Testis (tissue), 2 donors: ENCODE measurements at regions not wholly inside any gene's neighbourhood (a gene's known extent, or its start where the extent isn't known, plus 50 kb on each side); places are given as distances from the start of the nearest gene placed in this dataset.

Experiments used
- DNase-seq: peaks from one replicate; pipeline ENCODE4 v3.0.0-alpha.2; 2019
- H3K27ac ChIP-seq, 2 donors: fragments of 200-600 bp; sonication (generic); one replicate each; pipeline ENCODE4 v1.5.1; 2019
- H3K27me3 ChIP-seq: fragments of 200-600 bp; sonication (generic); one replicate; pipeline ENCODE4 v1.5.1; 2019
- H3K36me3 ChIP-seq: fragments of 200-600 bp; sonication (generic); one replicate; pipeline ENCODE4 v1.5.1; 2017; ENCODE audit warnings: low read depth; ENCODE audit errors: missing control alignments
- H3K4me1 ChIP-seq: fragments of 200-600 bp; sonication (generic); one replicate; pipeline ENCODE4 v1.5.1; 2019
- H3K4me3 ChIP-seq, 2 donors: fragments of 200-600 bp; sonication (generic); one replicate each; pipeline ENCODE4 v1.5.1; 2017 to 2019
- H3K9me3 ChIP-seq: fragments of 200-600 bp; sonication (generic); one replicate; pipeline ENCODE4 v1.5.1; 2017
- CTCF ChIP-seq, 3 experiments: fragments of 450-650 bp in 2 of 3; fragments of 200-600 bp in 1 of 3; sonication (generic) in 1 of 3; IDR thresholded peaks; one replicate each; pipeline ENCODE4 v1.5.1; 2016 to 2019; ENCODE audit warnings: antibody characterized with exemption in 3 of 3, mild to moderate bottlenecking in 2 of 3, moderate library complexity in 1 of 3
- POLR2A ChIP-seq: fragments of 450-650 bp; IDR thresholded peaks from one replicate; pipeline ENCODE4 v1.6.1; 2017; ENCODE audit warnings: antibody characterized with exemption, mild to moderate bottlenecking, moderate library complexity
- WGBS, 2 donors: methylation state at CpG; one replicate each; pipeline ENCODE4 v1.1.5; 2018; 5-methylcytosine and 5-hydroxymethylcytosine counted together
- intact Hi-C: fragments of 100-400 bp; cut with DNase I; formaldehyde crosslinking; loops from one replicate; pipeline ENCODE4 v1.15.1; 2023; ENCODE audit warnings: low total_unique reads

- Histone ChIP-seq H3K36me3 (no peaks in the 10 kb centered on the region), H3K4me1 (no peaks in the 10 kb centered on the region), H3K4me3 (no peak overlapping the region), H3K27me3 (no peaks in the 10 kb centered on the region), H3K9me3 (no peaks in the 10 kb centered on the region), H3K27ac (no peak overlapping the region)
- 70 to 76% methylated on average over 1 of the region's 1 CpG for WGBS, 2 donors
- intact Hi-C loops = no loop called here
- DNase-seq = no peak
- TF ChIP-seq POLR2A = no peak
Measured at GRCh38 chr3:118435851-118436350, 598.7 kb downstream of the IGSF11 start.

GRCh38 chr3:118436697-118437262 lies 597.9 kb downstream of the IGSF11 start:
- Histone ChIP-seq H3K27ac (no peak overlapping the region), H3K36me3 (no peaks in the 10 kb centered on the region), H3K4me1 (no peaks in the 10 kb centered on the region), H3K9me3 (no peaks in the 10 kb centered on the region), H3K27me3 (no peaks in the 10 kb centered on the region), H3K4me3 (no peak overlapping the region)
- TF ChIP-seq POLR2A (no peak), CTCF (IDR thresholded peaks at IDR 0.05) (no peak)
- 27 to 53% methylated on average over 1 of the region's 1 CpG for WGBS, 2 donors
- DNase-seq = no peak
- intact Hi-C loops = no loop called here

- 83 to 95% methylated on average over 4 to 6 of the region's 6 CpGs for WGBS, 2 donors
- no peak overlapping the region for H3K4me3 ChIP-seq
- no peaks in the 10 kb centered on the region for H3K36me3 ChIP-seq
- H3K27me3 ChIP-seq = no peaks in the 10 kb centered on the region
- no peaks in the 10 kb centered on the region for H3K4me1 ChIP-seq
- TF ChIP-seq POLR2A = no peak
- no peak for TF ChIP-seq CTCF (IDR thresholded peaks at IDR 0.05)
- no peaks in the 10 kb centered on the region for H3K9me3 ChIP-seq
- no peak for DNase-seq
- intact Hi-C loops = no loop called here
- H3K27ac ChIP-seq = no peak overlapping the region
Measured at GRCh38 chr3:118445036-118445435, 589.6 kb downstream of the IGSF11 start.

GRCh38 chr3:118447339-118447738 lies 587.3 kb downstream of the IGSF11 start:
- Histone ChIP-seq H3K4me1 (no peaks in the 10 kb centered on the region), H3K9me3 (no peaks in the 10 kb centered on the region), H3K36me3 (no peaks in the 10 kb centered on the region), H3K27ac (no peak overlapping the region), H3K27me3 (no peaks in the 10 kb centered on the region), H3K4me3 (no peak overlapping the region)
- no peak for TF ChIP-seq POLR2A
- no peak for TF ChIP-seq CTCF (IDR thresholded peaks at IDR 0.05)
- intact Hi-C loops = no loop called here
- no peak for DNase-seq

GRCh38 chr3:118466795-118467330 lies 567.8 kb downstream of the IGSF11 start:
- DNase-seq = no peak
- intact Hi-C loops = no loop called here
- H3K4me1 ChIP-seq = peaks cover 6% of the 10 kb centered on the region
- no peaks in the 10 kb centered on the region for H3K9me3 ChIP-seq
- no peak overlapping the region for H3K27ac ChIP-seq
- WGBS, 2 donors = 83 to 84% methylated on average over 2 of the region's 2 CpGs
- H3K4me3 ChIP-seq = no peak overlapping the region
- no peaks in the 10 kb centered on the region for H3K27me3 ChIP-seq
- no peak for TF ChIP-seq CTCF (IDR thresholded peaks at IDR 0.05)
- no peak for TF ChIP-seq POLR2A
- no peaks in the 10 kb centered on the region for H3K36me3 ChIP-seq
